ENCODE measurements at regions not wholly inside any gene's neighbourhood (a gene's known extent, or its start where the extent isn't known, plus 50 kb on each side); places are given as distances from the start of the nearest gene placed in this dataset.

GRCh38 chr3:117939425-117940027 is 1095.1 kb downstream of the IGSF11 start:
- H2AK5ac ChIP-seq (ENCODE audit: low read length): no peak overlapping the region
- H3K79me2 ChIP-seq (ENCODE audit: control insufficient read depth, insufficient read depth, low read length): no peaks in the 10 kb centered on the region
- WGBS (ENCODE audit: extremely low coverage, insufficient coverage, low lambda C conversion rate): no CpG with 5 or more reads among the region's 1 CpG
- H3K79me1 ChIP-seq (ENCODE audit: low read length): no peaks in the 10 kb centered on the region
- H3K27me3 ChIP-seq (ENCODE audit: insufficient read depth, low read length, poor library complexity): no peaks in the 10 kb centered on the region
- H3K56ac ChIP-seq (ENCODE audit: low read length): no peak overlapping the region
- no peak overlapping the region for H3K9ac ChIP-seq (ENCODE audit: low read length)
- H3K36me3 ChIP-seq (ENCODE audit: control insufficient read depth, insufficient read depth, low read length): no peaks in the 10 kb centered on the region
- H3K18ac ChIP-seq (ENCODE audit: low read length): no peak overlapping the region
- H3K4me1 ChIP-seq (ENCODE audit: control insufficient read depth, low read depth, low read length): no peaks in the 10 kb centered on the region
- H3K4me2 ChIP-seq (ENCODE audit: low read length): no peak overlapping the region
- H4K8ac ChIP-seq (ENCODE audit: low read depth, low read length): no peak overlapping the region
- no peak overlapping the region for H3K23ac ChIP-seq (ENCODE audit: low read length)
- H3K4me3 ChIP-seq (ENCODE audit: low read length): no peak overlapping the region
- DNase-seq: no peak
- H3K4ac ChIP-seq (ENCODE audit: low read depth, low read length): no peak overlapping the region
- no peak overlapping the region for H4K5ac ChIP-seq (ENCODE audit: low read length)
- no peak overlapping the region for H2BK15ac ChIP-seq (replicated peaks; ENCODE audit: low read depth)
- no peak overlapping the region for H2BK5ac ChIP-seq (ENCODE audit: low read length)
- no peak overlapping the region for H2BK120ac ChIP-seq (ENCODE audit: low read depth, low read length)
- H3K27ac ChIP-seq (ENCODE audit: low read depth, low read length): no peak overlapping the region

GRCh38 chr3:117941015-117941414 is 1093.6 kb downstream of the IGSF11 start:
- no peak overlapping the region for H3K27ac ChIP-seq (ENCODE audit: low read depth, low read length)
- H3K36me3 ChIP-seq (ENCODE audit: control insufficient read depth, insufficient read depth, low read length): no peaks in the 10 kb centered on the region
- no peak overlapping the region for H2BK5ac ChIP-seq (ENCODE audit: low read length)
- no peak overlapping the region for H3K9ac ChIP-seq (ENCODE audit: low read length)
- H3K4me2 ChIP-seq (ENCODE audit: low read length): no peak overlapping the region
- DNase-seq: no peak
- no peaks in the 10 kb centered on the region for H3K4me1 ChIP-seq (ENCODE audit: control insufficient read depth, low read depth, low read length)
- no peak overlapping the region for H3K56ac ChIP-seq (ENCODE audit: low read length)
- no peak overlapping the region for H3K4ac ChIP-seq (ENCODE audit: low read depth, low read length)
- no peak overlapping the region for H2BK120ac ChIP-seq (ENCODE audit: low read depth, low read length)
- H2BK15ac ChIP-seq (replicated peaks; ENCODE audit: low read depth): no peak overlapping the region
- no peaks in the 10 kb centered on the region for H3K27me3 ChIP-seq (ENCODE audit: insufficient read depth, low read length, poor library complexity)
- H3K4me3 ChIP-seq (ENCODE audit: low read length): no peak overlapping the region
- no peak overlapping the region for H3K18ac ChIP-seq (ENCODE audit: low read length)
- H3K23ac ChIP-seq (ENCODE audit: low read length): no peak overlapping the region
- no peak overlapping the region for H4K8ac ChIP-seq (ENCODE audit: low read depth, low read length)
- no peaks in the 10 kb centered on the region for H3K79me1 ChIP-seq (ENCODE audit: low read length)
- no peak overlapping the region for H2AK5ac ChIP-seq (ENCODE audit: low read length)
- no peaks in the 10 kb centered on the region for H3K79me2 ChIP-seq (ENCODE audit: control insufficient read depth, insufficient read depth, low read length)
- H4K5ac ChIP-seq (ENCODE audit: low read length): no peak overlapping the region

DNA sequence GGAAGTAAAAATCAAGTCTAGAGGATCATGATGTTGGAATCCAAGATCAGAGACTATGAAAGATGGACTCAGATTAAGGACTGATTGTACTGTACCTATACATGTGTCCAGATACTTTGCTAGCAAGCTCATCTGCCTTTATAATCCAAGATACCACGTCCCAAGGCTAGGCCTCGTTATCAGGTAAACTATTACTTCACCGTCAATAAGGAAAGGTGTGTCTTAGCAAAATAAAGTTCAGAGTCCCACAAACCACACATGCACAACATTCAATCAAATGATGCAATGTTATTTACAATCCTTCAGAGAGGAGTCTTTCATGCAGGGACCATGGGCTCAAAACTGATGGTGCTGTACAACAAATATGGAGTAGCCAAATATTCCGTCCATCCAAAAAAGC is 1092.9 kb downstream of the IGSF11 start:
- H3K18ac ChIP-seq (ENCODE audit: low read length): no peak overlapping the region
- H2BK15ac ChIP-seq (replicated peaks; ENCODE audit: low read depth): no peak overlapping the region
- no peak overlapping the region for H4K5ac ChIP-seq (ENCODE audit: low read length)
- H3K4me2 ChIP-seq (ENCODE audit: low read length): no peak overlapping the region
- no peak overlapping the region for H3K9ac ChIP-seq (ENCODE audit: low read length)
- no peak overlapping the region for H2BK5ac ChIP-seq (ENCODE audit: low read length)
- H3K4me3 ChIP-seq (ENCODE audit: low read length): no peak overlapping the region
- H3K4me1 ChIP-seq (ENCODE audit: control insufficient read depth, low read depth, low read length): no peaks in the 10 kb centered on the region
- H3K79me1 ChIP-seq (ENCODE audit: low read length): no peaks in the 10 kb centered on the region
- no peak overlapping the region for H3K23ac ChIP-seq (ENCODE audit: low read length)
- no peak for DNase-seq
- H3K27me3 ChIP-seq (ENCODE audit: insufficient read depth, low read length, poor library complexity): no peaks in the 10 kb centered on the region
- H3K36me3 ChIP-seq (ENCODE audit: control insufficient read depth, insufficient read depth, low read length): no peaks in the 10 kb centered on the region
- H2BK120ac ChIP-seq (ENCODE audit: low read depth, low read length): no peak overlapping the region
- no peak overlapping the region for H3K56ac ChIP-seq (ENCODE audit: low read length)
- H4K8ac ChIP-seq (ENCODE audit: low read depth, low read length): no peak overlapping the region
- no peak overlapping the region for H3K4ac ChIP-seq (ENCODE audit: low read depth, low read length)
- H2AK5ac ChIP-seq (ENCODE audit: low read length): no peak overlapping the region
- no peak overlapping the region for H3K27ac ChIP-seq (ENCODE audit: low read depth, low read length)
- no peaks in the 10 kb centered on the region for H3K79me2 ChIP-seq (ENCODE audit: control insufficient read depth, insufficient read depth, low read length)
- no CpG with 5 or more reads among the region's 4 CpGs for WGBS (ENCODE audit: extremely low coverage, insufficient coverage, low lambda C conversion rate)

DNA sequence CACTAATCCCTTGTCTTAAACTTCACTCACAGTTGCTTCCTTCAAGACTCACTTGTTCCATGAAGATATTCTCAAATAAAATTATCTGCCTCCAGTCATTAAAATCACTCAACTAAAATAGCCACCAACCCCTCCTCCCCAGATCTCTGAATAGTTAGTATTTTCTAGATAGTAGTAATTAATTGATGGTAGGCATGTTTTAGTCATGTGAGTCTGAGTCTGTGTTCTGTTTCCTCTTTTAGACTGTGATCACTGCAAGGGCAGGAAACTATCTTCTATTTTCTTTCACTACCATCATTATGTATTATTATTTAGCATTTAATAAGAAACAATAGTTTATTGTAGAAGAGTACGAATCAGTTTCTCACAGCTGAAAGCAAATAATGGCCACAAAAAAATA is 1080.5 kb downstream of the IGSF11 start:
- no peak overlapping the region for H2BK5ac ChIP-seq (ENCODE audit: low read length)
- H3K23ac ChIP-seq (ENCODE audit: low read length): no peak overlapping the region
- H3K9ac ChIP-seq (ENCODE audit: low read length): no peak overlapping the region
- no peak overlapping the region for H2AK5ac ChIP-seq (ENCODE audit: low read length)
- H3K4me3 ChIP-seq (ENCODE audit: low read length): no peak overlapping the region
- H2BK15ac ChIP-seq (replicated peaks; ENCODE audit: low read depth): no peak overlapping the region
- DNase-seq: no peak
- H2BK120ac ChIP-seq (ENCODE audit: low read depth, low read length): no peak overlapping the region
- no peak overlapping the region for H3K4ac ChIP-seq (ENCODE audit: low read depth, low read length)
- no peak overlapping the region for H3K4me2 ChIP-seq (ENCODE audit: low read length)
- H4K5ac ChIP-seq (ENCODE audit: low read length): no peak overlapping the region
- WGBS (ENCODE audit: extremely low coverage, insufficient coverage, low lambda C conversion rate): no CpG with 5 or more reads among the region's 1 CpG
- H3K79me1 ChIP-seq (ENCODE audit: low read length): no peaks in the 10 kb centered on the region
- H3K27me3 ChIP-seq (ENCODE audit: insufficient read depth, low read length, poor library complexity): no peaks in the 10 kb centered on the region
- H3K79me2 ChIP-seq (ENCODE audit: control insufficient read depth, insufficient read depth, low read length): no peaks in the 10 kb centered on the region
- H3K4me1 ChIP-seq (ENCODE audit: control insufficient read depth, low read depth, low read length): no peaks in the 10 kb centered on the region
- no peak overlapping the region for H3K18ac ChIP-seq (ENCODE audit: low read length)
- H3K36me3 ChIP-seq (ENCODE audit: control insufficient read depth, insufficient read depth, low read length): no peaks in the 10 kb centered on the region
- H3K56ac ChIP-seq (ENCODE audit: low read length): no peak overlapping the region
- no peak overlapping the region for H4K8ac ChIP-seq (ENCODE audit: low read depth, low read length)
- H3K27ac ChIP-seq (ENCODE audit: low read depth, low read length): no peak overlapping the region

GRCh38 chr3:117955196-117955595 is 1079.5 kb downstream of the IGSF11 start:
- no peak overlapping the region for H2AK5ac ChIP-seq (ENCODE audit: low read length)
- H3K79me1 ChIP-seq (ENCODE audit: low read length): no peaks in the 10 kb centered on the region
- no peak overlapping the region for H3K18ac ChIP-seq (ENCODE audit: low read length)
- no peak overlapping the region for H3K4ac ChIP-seq (ENCODE audit: low read depth, low read length)
- H4K8ac ChIP-seq (ENCODE audit: low read depth, low read length): no peak overlapping the region
- H2BK5ac ChIP-seq (ENCODE audit: low read length): no peak overlapping the region
- H3K56ac ChIP-seq (ENCODE audit: low read length): no peak overlapping the region
- no peaks in the 10 kb centered on the region for H3K4me1 ChIP-seq (ENCODE audit: control insufficient read depth, low read depth, low read length)
- H3K4me3 ChIP-seq (ENCODE audit: low read length): no peak overlapping the region
- H3K27me3 ChIP-seq (ENCODE audit: insufficient read depth, low read length, poor library complexity): no peaks in the 10 kb centered on the region
- no peaks in the 10 kb centered on the region for H3K36me3 ChIP-seq (ENCODE audit: control insufficient read depth, insufficient read depth, low read length)
- no peak overlapping the region for H3K27ac ChIP-seq (ENCODE audit: low read depth, low read length)
- no peak overlapping the region for H3K23ac ChIP-seq (ENCODE audit: low read length)
- no peak overlapping the region for H4K5ac ChIP-seq (ENCODE audit: low read length)
- H2BK120ac ChIP-seq (ENCODE audit: low read depth, low read length): no peak overlapping the region
- H3K4me2 ChIP-seq (ENCODE audit: low read length): no peak overlapping the region
- DNase-seq: no peak
- H3K79me2 ChIP-seq (ENCODE audit: control insufficient read depth, insufficient read depth, low read length): no peaks in the 10 kb centered on the region
- H2BK15ac ChIP-seq (replicated peaks; ENCODE audit: low read depth): no peak overlapping the region
- H3K9ac ChIP-seq (ENCODE audit: low read length): no peak overlapping the region

DNA sequence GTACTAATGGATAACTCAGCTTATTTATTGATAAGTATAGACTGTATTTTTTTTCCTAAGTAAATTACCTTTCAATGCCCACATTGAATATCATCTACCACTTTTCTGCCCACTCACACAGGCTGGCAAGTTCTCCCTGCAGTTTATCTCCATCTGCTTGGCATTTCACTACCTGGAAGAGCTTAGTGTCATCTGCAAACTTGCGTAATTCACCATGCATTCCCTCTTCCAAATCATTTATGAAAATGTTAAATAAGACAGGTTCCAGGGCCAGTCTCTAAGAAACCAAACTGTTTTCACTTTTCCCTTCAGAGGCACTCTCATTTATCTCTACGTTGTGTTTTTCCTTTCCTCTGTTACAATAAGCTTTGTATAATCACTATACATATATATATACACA is 1076.6 kb downstream of the IGSF11 start:
- no peak overlapping the region for H3K18ac ChIP-seq (ENCODE audit: low read length)
- no peak overlapping the region for H3K23ac ChIP-seq (ENCODE audit: low read length)
- no peak overlapping the region for H4K5ac ChIP-seq (ENCODE audit: low read length)
- H3K27ac ChIP-seq (ENCODE audit: low read depth, low read length): no peak overlapping the region
- no peak overlapping the region for H3K56ac ChIP-seq (ENCODE audit: low read length)
- H3K79me2 ChIP-seq (ENCODE audit: control insufficient read depth, insufficient read depth, low read length): no peaks in the 10 kb centered on the region
- no peak overlapping the region for H3K4me2 ChIP-seq (ENCODE audit: low read length)
- no peak overlapping the region for H3K4me3 ChIP-seq (ENCODE audit: low read length)
- H4K8ac ChIP-seq (ENCODE audit: low read depth, low read length): no peak overlapping the region
- H3K4me1 ChIP-seq (ENCODE audit: control insufficient read depth, low read depth, low read length): no peaks in the 10 kb centered on the region
- H2BK5ac ChIP-seq (ENCODE audit: low read length): no peak overlapping the region
- no peak overlapping the region for H2AK5ac ChIP-seq (ENCODE audit: low read length)
- H2BK120ac ChIP-seq (ENCODE audit: low read depth, low read length): no peak overlapping the region
- H3K9ac ChIP-seq (ENCODE audit: low read length): no peak overlapping the region
- no peak for DNase-seq
- no CpG with 5 or more reads among the region's 2 CpGs for WGBS (ENCODE audit: extremely low coverage, insufficient coverage, low lambda C conversion rate)
- H3K4ac ChIP-seq (ENCODE audit: low read depth, low read length): no peak overlapping the region
- H3K27me3 ChIP-seq (ENCODE audit: insufficient read depth, low read length, poor library complexity): no peaks in the 10 kb centered on the region
- H2BK15ac ChIP-seq (replicated peaks; ENCODE audit: low read depth): no peak overlapping the region
- no peaks in the 10 kb centered on the region for H3K79me1 ChIP-seq (ENCODE audit: low read length)
- H3K36me3 ChIP-seq (ENCODE audit: control insufficient read depth, insufficient read depth, low read length): no peaks in the 10 kb centered on the region

Data from mesendoderm (in vitro differentiated cells).